SKM-1 treated with dmso at 0.1 percent for 144 hours (cell line): ENCODE measurements at regions not wholly inside any gene's neighbourhood (a gene's known extent, or its start where the extent isn't known, plus 50 kb on each side); places are given as distances from the start of the nearest gene placed in this dataset.

Source experiments
- DNase-seq: peaks from one replicate; lab custom pipeline; 2025; ENCODE audit not compliant: unreplicated experiment; lab: John Stamatoyannopoulos, UW

GRCh38 chr3:41088882-41089281, 110.4 kb upstream of the CTNNB1 start:
- no peak for DNase-seq

- no peak for DNase-seq
Measured at GRCh38 chr3:41089566-41089965, 109.7 kb upstream of the CTNNB1 start.

- no peak for DNase-seq
Measured at GRCh38 chr3:41092844-41093243, 106.5 kb upstream of the CTNNB1 start.

- DNase-seq: no peak
Measured at GRCh38 chr3:41093476-41093875, 105.8 kb upstream of the CTNNB1 start.

GRCh38 chr3:41094351-41094750, 105.0 kb upstream of the CTNNB1 start:
- DNase-seq: no peak

- DNase-seq: no peak
Measured at GRCh38 chr3:41095702-41096101, 103.6 kb upstream of the CTNNB1 start.

GRCh38 chr3:41097896-41098496, 101.3 kb upstream of the CTNNB1 start:
- no peak for DNase-seq

- DNase-seq: no peak
Measured at GRCh38 chr3:41101231-41101630, 98.1 kb upstream of the CTNNB1 start.

GRCh38 chr3:41102053-41102556, 97.2 kb upstream of the CTNNB1 start:
- DNase-seq: no peak

- DNase-seq: no peak
Measured at GRCh38 chr3:41102750-41103149, 96.6 kb upstream of the CTNNB1 start.

- DNase-seq: no peak
Measured at GRCh38 chr3:41103200-41103599, 96.1 kb upstream of the CTNNB1 start.

GRCh38 chr3:41104147-41104546, 95.2 kb upstream of the CTNNB1 start:
- DNase-seq: no peak

- DNase-seq: no peak
Measured at GRCh38 chr3:41106691-41107090, 92.6 kb upstream of the CTNNB1 start.

GRCh38 chr3:41111011-41111410, 88.3 kb upstream of the CTNNB1 start:
- peak; percentile 81 for DNase-seq

GRCh38 chr3:41112466-41112865, 86.8 kb upstream of the CTNNB1 start:
- no peak for DNase-seq

GRCh38 chr3:41115069-41115468, 84.2 kb upstream of the CTNNB1 start:
- DNase-seq: no peak

GRCh38 chr3:41116851-41117250, 82.5 kb upstream of the CTNNB1 start:
- DNase-seq: no peak

- DNase-seq: peak; percentile 97
Measured at GRCh38 chr3:41117398-41117870, 81.9 kb upstream of the CTNNB1 start.

- no peak for DNase-seq
Measured at GRCh38 chr3:41118461-41119390, 80.6 kb upstream of the CTNNB1 start.

- DNase-seq: no peak
Measured at GRCh38 chr3:41120460-41120859, 78.8 kb upstream of the CTNNB1 start.

- DNase-seq: no peak
Measured at GRCh38 chr3:41125258-41125657, 74.0 kb upstream of the CTNNB1 start.

GRCh38 chr3:41126472-41126871, 72.8 kb upstream of the CTNNB1 start:
- no peak for DNase-seq
